MCF 10A (cell line): ENCODE measurements at regions not wholly inside any gene's neighbourhood (a gene's known extent, or its start where the extent isn't known, plus 50 kb on each side); places are given as distances from the start of the nearest gene placed in this dataset.

Experiments
- BruUV-seq: library from RNA; stranded (reverse); fragments of 400-500 nt; replicated peaks from 2 replicates; lab custom pipeline; 2021; lab: Mats Ljungman, UMichigan
- CTCF ChIA-PET: fragments of 300-600 bp; sonication (Branson Sonifier 250); formaldehyde crosslinking; extraction: SDS; loops from one replicate; lab custom pipeline; 2021; ENCODE audit warnings: antibody characterized with exemption, inconsistent platforms; lab: Yijun Ruan, JAX
- POLR2A ChIA-PET: fragments of 300-600, 350-650 bp; sonication (Branson Sonifier 250); formaldehyde crosslinking; extraction: SDS; loops from one replicate; lab custom pipeline; 2020; ENCODE audit warnings: antibody characterized with exemption, inconsistent platforms; lab: Yijun Ruan, JAX
- DNase-seq: peaks from one replicate; pipeline ENCODE4 v3.0.0-alpha.2; 2018; ENCODE audit not compliant: unreplicated experiment
- H3K27ac Mint-ChIP-seq: one replicate; pipeline ENCODE4 v1.8.0; 2022; ENCODE audit warnings: mild to moderate bottlenecking, low read depth, mixed read lengths; ENCODE audit not compliant: unreplicated experiment
- H3K27me3 Mint-ChIP-seq: one replicate; pipeline ENCODE4 v1.8.0; 2022; ENCODE audit warnings: mixed read lengths; ENCODE audit not compliant: insufficient read depth, unreplicated experiment
- H3K36me3 Mint-ChIP-seq: one replicate; pipeline ENCODE4 v1.8.0; 2022; ENCODE audit warnings: mild to moderate bottlenecking, moderate library complexity, mixed read lengths; ENCODE audit not compliant: insufficient read depth, unreplicated experiment
- H3K4me1 Mint-ChIP-seq: one replicate; pipeline ENCODE4 v1.8.0; 2022; ENCODE audit warnings: mixed read lengths; ENCODE audit not compliant: insufficient read depth, unreplicated experiment
- H3K4me3 Mint-ChIP-seq: one replicate; pipeline ENCODE4 v1.8.0; 2022; ENCODE audit warnings: mild to moderate bottlenecking, moderate library complexity, mixed read lengths; ENCODE audit not compliant: unreplicated experiment
- H3K9me3 Mint-ChIP-seq: one replicate; pipeline ENCODE4 v1.8.0; 2022; ENCODE audit warnings: mixed read lengths; ENCODE audit not compliant: unreplicated experiment
- CTCF ChIP-seq: fragments of 200-600 bp; IDR thresholded peaks from one replicate; pipeline ENCODE4 v1.8.0; 2022; ENCODE audit warnings: antibody characterized with exemption, mild to moderate bottlenecking; ENCODE audit not compliant: unreplicated experiment
- intact Hi-C: fragments of 100-400 bp; cut with micrococcal nuclease; formaldehyde crosslinking; loops from 2 replicates; pipeline ENCODE4 v1.14.1; 2022

- Mint-ChIP-seq H3K4me3 (no peak overlapping the region), H3K27me3 (no peaks in the 10 kb centered on the region), H3K9me3 (peaks cover 32% of the 10 kb centered on the region), H3K36me3 (no peaks in the 10 kb centered on the region), H3K27ac (no peak overlapping the region), H3K4me1 (no peaks in the 10 kb centered on the region)
- POLR2A ChIA-PET = interaction anchor here (0.7 kb wide), 1 partner anchor 113 kb away, joined by 3 read pairs; no protein-coding TSS in a partner anchor
- intact Hi-C loops = no loop called here
- TF ChIP-seq CTCF = no peak
- BruUV-seq = no TSS peak
- CTCF ChIA-PET = no interaction called here
- DNase-seq = no peak
These were observed 432.7 kb downstream of the ZNF521 start for GRCh38 chr18:24919181-24919797.

- ChIA-PET POLR2A (no interaction called here), CTCF (no interaction called here)
- intact Hi-C loops = no loop called here
- DNase-seq = no peak
- no peaks in the 10 kb centered on the region for H3K27me3 Mint-ChIP-seq
- no peak overlapping the region for H3K4me3 Mint-ChIP-seq
- H3K4me1 Mint-ChIP-seq = no peaks in the 10 kb centered on the region
- no peak overlapping the region for H3K27ac Mint-ChIP-seq
- TF ChIP-seq CTCF = no peak
- H3K9me3 Mint-ChIP-seq = peaks cover 41% of the 10 kb centered on the region
- H3K36me3 Mint-ChIP-seq = no peaks in the 10 kb centered on the region
- BruUV-seq = no TSS peak
These were observed 429.5 kb downstream of the ZNF521 start for GRCh38 chr18:24922491-24922890.

GRCh38 chr18:24923138-24923537 lies 428.8 kb downstream of the ZNF521 start:
- intact Hi-C loops = no loop called here
- H3K9me3 Mint-ChIP-seq = peaks cover 41% of the 10 kb centered on the region
- no peaks in the 10 kb centered on the region for H3K4me1 Mint-ChIP-seq
- BruUV-seq = no TSS peak
- ChIA-PET CTCF (no interaction called here), POLR2A (no interaction called here)
- H3K27ac Mint-ChIP-seq = no peak overlapping the region
- H3K27me3 Mint-ChIP-seq = no peaks in the 10 kb centered on the region
- H3K36me3 Mint-ChIP-seq = no peaks in the 10 kb centered on the region
- TF ChIP-seq CTCF = no peak
- no peak overlapping the region for H3K4me3 Mint-ChIP-seq
- no peak for DNase-seq

GRCh38 chr18:24924066-24924716 lies 427.8 kb downstream of the ZNF521 start:
- BruUV-seq = no TSS peak
- TF ChIP-seq CTCF = no peak
- Mint-ChIP-seq H3K27me3 (no peaks in the 10 kb centered on the region), H3K9me3 (peaks cover 36% of the 10 kb centered on the region), H3K36me3 (no peaks in the 10 kb centered on the region), H3K4me3 (no peak overlapping the region), H3K4me1 (no peaks in the 10 kb centered on the region), H3K27ac (no peak overlapping the region)
- POLR2A ChIA-PET = no interaction called here
- DNase-seq = no peak
- intact Hi-C loops = no loop called here
- CTCF ChIA-PET = no interaction called here
